SK-N-SH treated with all-trans-retinoic acid at 6 μM for 48 hours (cell line): ENCODE measurements at regions not wholly inside any gene's neighbourhood (a gene's known extent, or its start where the extent isn't known, plus 50 kb on each side); places are given as distances from the start of the nearest gene placed in this dataset.

Experiments
- ARNTL ChIP-seq: fragments of 450-650 bp; formaldehyde crosslinking; IDR thresholded peaks from 2 replicates; pipeline ENCODE4 v1.5.0; 2020; ENCODE audit warnings: low read depth, mild to moderate bottlenecking, moderate library complexity, borderline replicate concordance
- GLIS3 ChIP-seq: fragments of 250-450 bp; sonication (Bioruptor Pico); IDR thresholded peaks from 2 replicates; pipeline ENCODE4 v1.5.0; 2020; ENCODE audit warnings: mild to moderate bottlenecking, moderate library complexity
- RARB ChIP-seq: fragments of 250-450 bp; sonication (Bioruptor Pico); IDR thresholded peaks from 2 replicates; pipeline ENCODE4 v1.8.0; 2021; ENCODE audit warnings: mild to moderate bottlenecking, moderate library complexity
- TCF4 ChIP-seq: fragments of 250-450 bp; sonication (Bioruptor Pico); IDR thresholded peaks from 2 replicates; pipeline ENCODE4 v1.8.0; 2021; ENCODE audit warnings: mild to moderate bottlenecking, moderate library complexity, borderline replicate concordance
- ZC3H10 ChIP-seq: fragments of 250-450 bp; sonication (Bioruptor Pico); IDR thresholded peaks from 2 replicates; pipeline ENCODE4 v1.5.1; 2021; ENCODE audit warnings: mild to moderate bottlenecking, moderate library complexity
- TF ChIP-seq, protein P1 (sequence below): fragments of 250-450 bp; sonication (Bioruptor Pico); IDR thresholded peaks from 2 replicates; pipeline ENCODE4 v1.8.0; 2020; ENCODE audit warnings: mild to moderate bottlenecking, moderate library complexity, borderline replicate concordance

DNA sequence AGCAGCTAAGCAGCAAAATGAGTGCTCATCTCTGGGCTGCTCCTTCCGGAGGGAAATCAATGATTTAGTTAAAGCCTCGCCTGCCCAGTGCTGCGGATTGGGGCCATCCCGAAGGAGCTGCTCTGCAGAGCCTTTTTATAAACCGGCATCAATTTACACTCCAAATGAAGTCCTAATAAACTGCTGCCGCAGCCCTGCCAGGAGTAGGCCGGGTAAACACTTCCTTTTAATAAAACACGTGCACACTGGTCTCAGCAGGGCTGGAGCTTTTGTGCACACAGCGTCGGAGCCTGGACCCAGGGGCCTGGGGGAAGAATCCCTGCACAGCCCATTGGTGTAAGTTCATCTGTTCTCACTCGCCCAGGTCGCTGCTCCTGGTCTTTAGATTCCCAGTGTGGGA is 79.6 kb upstream of the HS3ST2 start:
- TF ChIP-seq GLIS3 (CRISPR knock-in tag) (no peak), RARB (CRISPR knock-in tag) (no peak), ARNTL (CRISPR knock-in tag) (no peak), ZC3H10 (no peak), TCF4 (no peak)
- TF ChIP-seq, protein P1, sequence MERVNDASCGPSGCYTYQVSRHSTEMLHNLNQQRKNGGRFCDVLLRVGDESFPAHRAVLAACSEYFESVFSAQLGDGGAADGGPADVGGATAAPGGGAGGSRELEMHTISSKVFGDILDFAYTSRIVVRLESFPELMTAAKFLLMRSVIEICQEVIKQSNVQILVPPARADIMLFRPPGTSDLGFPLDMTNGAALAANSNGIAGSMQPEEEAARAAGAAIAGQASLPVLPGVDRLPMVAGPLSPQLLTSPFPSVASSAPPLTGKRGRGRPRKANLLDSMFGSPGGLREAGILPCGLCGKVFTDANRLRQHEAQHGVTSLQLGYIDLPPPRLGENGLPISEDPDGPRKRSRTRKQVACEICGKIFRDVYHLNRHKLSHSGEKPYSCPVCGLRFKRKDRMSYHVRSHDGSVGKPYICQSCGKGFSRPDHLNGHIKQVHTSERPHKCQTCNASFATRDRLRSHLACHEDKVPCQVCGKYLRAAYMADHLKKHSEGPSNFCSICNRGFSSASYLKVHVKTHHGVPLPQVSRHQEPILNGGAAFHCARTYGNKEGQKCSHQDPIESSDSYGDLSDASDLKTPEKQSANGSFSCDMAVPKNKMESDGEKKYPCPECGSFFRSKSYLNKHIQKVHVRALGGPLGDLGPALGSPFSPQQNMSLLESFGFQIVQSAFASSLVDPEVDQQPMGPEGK (CRISPR knock-in tag) = no peak
